Gastroesophageal sphincter (tissue), 4 donors: ENCODE measurements at regions not wholly inside any gene's neighbourhood (a gene's known extent, or its start where the extent isn't known, plus 50 kb on each side); places are given as distances from the start of the nearest gene placed in this dataset.
"Not testable (repeated sequence)": the region's sequence is repeated elsewhere in the genome, so short reads cannot be mapped to it uniquely, and the experiment has no call there.

Experiments
- ATAC-seq: fragments of 150-250 bp; one replicate; pipeline ENCODE4 v1.9.1; 2016; ENCODE audit warnings: mild to moderate bottlenecking, moderate library complexity
- H3K27ac ChIP-seq, 4 donors: fragments of 200-600 bp; sonication (generic) in 3 of 4; 1 replicate in 3 of 4; 2 replicates in 1 of 4; pipeline ENCODE4 v1.5.1; 2016 to 2019
- H3K27me3 ChIP-seq: fragments of 200-600 bp; sonication (generic); one replicate; pipeline ENCODE4 v1.5.1; 2019
- H3K36me3 ChIP-seq, 2 donors: fragments of 200-600 bp; sonication (generic); one replicate each; pipeline ENCODE4 v1.5.1; 2019; ENCODE audit warnings: control low read depth in 1 of 2
- H3K4me1 ChIP-seq, 3 donors: fragments of 200-600 bp; sonication (generic); 1 replicate in 2 of 3; 2 replicates in 1 of 3; pipeline ENCODE4 v1.5.1; 2016 to 2019; ENCODE audit warnings: control low read depth in 2 of 3
- H3K4me3 ChIP-seq, 2 donors: fragments of 200-600 bp; sonication (generic); one replicate each; pipeline ENCODE4 v1.5.1; 2019; ENCODE audit warnings: mild to moderate bottlenecking in 1 of 2, moderate library complexity in 1 of 2
- H3K9me3 ChIP-seq, 3 donors: fragments of 200-600 bp; sonication (generic); one replicate each; pipeline ENCODE4 v1.5.1; 2017 to 2019; ENCODE audit warnings: control low read depth in 2 of 3
- EP300 ChIP-seq: sonication (generic); formaldehyde crosslinking; IDR thresholded peaks from one replicate; pipeline ENCODE4 v1.6.1; 2017; ENCODE audit warnings: antibody characterized with exemption, mild to moderate bottlenecking
- POLR2A ChIP-seq, 2 donors: fragments of 450-650 bp; IDR thresholded peaks; one replicate each; pipeline ENCODE4 v1.6.1; 2017; ENCODE audit warnings: antibody characterized with exemption in 2 of 2, mild to moderate bottlenecking in 2 of 2, moderate library complexity in 1 of 2
- POLR2AphosphoS5 ChIP-seq: sonication (generic); formaldehyde crosslinking; IDR thresholded peaks from one replicate; pipeline ENCODE4 v1.6.1; 2017; ENCODE audit warnings: antibody characterized with exemption
- WGBS, 2 donors: methylation state at CpG; one replicate each; pipeline ENCODE4 v1.1.5; 2018; ENCODE audit warnings: low coverage in 1 of 2; 5-methylcytosine and 5-hydroxymethylcytosine counted together
- TF ChIP-seq, protein P1 (sequence below), 4 experiments: fragments of 200-600 bp in 2 of 4; fragments of 450-650 bp in 2 of 4; sonication (generic) in 1 of 4; IDR thresholded peaks; one replicate each; pipeline ENCODE4 v1.5.1; 2017 to 2019; ENCODE audit warnings: antibody characterized with exemption in 4 of 4, mild to moderate bottlenecking in 2 of 4, moderate library complexity in 2 of 4

DNA sequence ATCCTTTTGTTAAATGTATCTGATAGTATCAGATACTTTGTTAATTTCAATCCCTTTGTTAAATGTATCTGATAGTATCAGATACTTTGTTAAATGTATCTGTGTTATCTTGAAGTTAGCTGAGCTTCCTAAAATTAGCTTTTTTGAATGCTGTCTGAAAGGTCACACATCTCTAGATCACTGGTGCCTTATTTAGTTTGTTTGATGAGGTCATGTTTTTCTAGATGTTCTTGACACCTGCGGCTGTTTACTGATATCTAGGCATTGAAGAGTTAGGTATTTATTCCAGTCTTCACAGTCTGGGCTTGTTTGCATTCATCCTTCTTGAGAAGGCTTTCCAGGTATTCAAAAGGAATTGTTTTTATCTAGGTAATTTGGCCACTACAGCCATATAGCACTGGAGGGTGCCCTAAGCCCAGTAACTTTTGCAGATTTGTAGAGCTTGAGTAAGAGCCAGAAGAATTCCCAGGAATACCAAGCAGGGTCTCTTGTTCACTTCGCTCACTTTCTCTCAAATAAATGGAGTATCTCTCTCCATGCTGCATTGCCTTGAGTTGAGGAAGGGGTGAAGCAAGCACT, 435.4 kb upstream of the GRAMD2B start:
- TF ChIP-seq POLR2A (IDR thresholded peaks at IDR 0.05) (no peak), POLR2AphosphoS5 (no peak), EP300 (no peak)
- TF ChIP-seq, protein P1, sequence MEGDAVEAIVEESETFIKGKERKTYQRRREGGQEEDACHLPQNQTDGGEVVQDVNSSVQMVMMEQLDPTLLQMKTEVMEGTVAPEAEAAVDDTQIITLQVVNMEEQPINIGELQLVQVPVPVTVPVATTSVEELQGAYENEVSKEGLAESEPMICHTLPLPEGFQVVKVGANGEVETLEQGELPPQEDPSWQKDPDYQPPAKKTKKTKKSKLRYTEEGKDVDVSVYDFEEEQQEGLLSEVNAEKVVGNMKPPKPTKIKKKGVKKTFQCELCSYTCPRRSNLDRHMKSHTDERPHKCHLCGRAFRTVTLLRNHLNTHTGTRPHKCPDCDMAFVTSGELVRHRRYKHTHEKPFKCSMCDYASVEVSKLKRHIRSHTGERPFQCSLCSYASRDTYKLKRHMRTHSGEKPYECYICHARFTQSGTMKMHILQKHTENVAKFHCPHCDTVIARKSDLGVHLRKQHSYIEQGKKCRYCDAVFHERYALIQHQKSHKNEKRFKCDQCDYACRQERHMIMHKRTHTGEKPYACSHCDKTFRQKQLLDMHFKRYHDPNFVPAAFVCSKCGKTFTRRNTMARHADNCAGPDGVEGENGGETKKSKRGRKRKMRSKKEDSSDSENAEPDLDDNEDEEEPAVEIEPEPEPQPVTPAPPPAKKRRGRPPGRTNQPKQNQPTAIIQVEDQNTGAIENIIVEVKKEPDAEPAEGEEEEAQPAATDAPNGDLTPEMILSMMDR (IDR thresholded peaks at IDR 0.05), result no peak
- 93 to 94% methylated on average over 2 of the region's 2 CpGs for WGBS, 2 donors
- no peak for ATAC-seq

DNA sequence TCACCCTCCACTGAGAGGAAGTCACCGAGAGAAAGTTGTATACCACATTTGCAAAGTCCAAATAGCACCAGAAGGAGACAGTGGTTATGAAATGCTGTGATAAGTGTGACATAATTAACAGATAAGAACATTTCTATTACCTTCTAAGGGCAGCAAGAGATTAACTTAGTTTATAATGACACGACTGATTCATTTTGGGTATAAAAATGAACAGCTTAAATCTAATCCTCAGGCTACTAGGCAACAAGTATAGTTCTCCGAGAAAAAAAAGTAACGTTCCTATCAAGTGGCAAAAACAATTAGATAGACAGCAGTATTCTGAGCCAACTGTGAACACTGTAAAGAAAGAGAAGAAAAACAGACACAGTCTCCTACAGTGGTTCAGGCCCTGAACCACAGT, 431.2 kb upstream of the GRAMD2B start:
- 22 to 33% methylated on average over 4 of the region's 4 CpGs for WGBS, 2 donors
- no peak for ATAC-seq
- Histone ChIP-seq H3K4me1 (no peaks in the 10 kb centered on the region), H3K4me3 (no peak overlapping the region), H3K27me3 (no peaks in the 10 kb centered on the region), H3K36me3 (no peaks in the 10 kb centered on the region), H3K9me3 (no peaks in the 10 kb centered on the region), H3K27ac (no peak overlapping the region)
- TF ChIP-seq POLR2AphosphoS5, result no peak
- TF ChIP-seq, protein P1 (IDR thresholded peaks at IDR 0.05), result no peak
- TF ChIP-seq POLR2A (IDR thresholded peaks at IDR 0.05), result no peak
- TF ChIP-seq EP300, result no peak

More for the DNA sequence above, 435.4 kb upstream of the GRAMD2B start:
- Histone ChIP-seq H3K9me3 (no peaks in the 10 kb centered on the region), H3K36me3 (no peaks in the 10 kb centered on the region), H3K27ac (no peak overlapping the region), H3K4me1 (no peaks in the 10 kb centered on the region), H3K4me3 (no peak overlapping the region), H3K27me3 (no peaks in the 10 kb centered on the region)

DNA sequence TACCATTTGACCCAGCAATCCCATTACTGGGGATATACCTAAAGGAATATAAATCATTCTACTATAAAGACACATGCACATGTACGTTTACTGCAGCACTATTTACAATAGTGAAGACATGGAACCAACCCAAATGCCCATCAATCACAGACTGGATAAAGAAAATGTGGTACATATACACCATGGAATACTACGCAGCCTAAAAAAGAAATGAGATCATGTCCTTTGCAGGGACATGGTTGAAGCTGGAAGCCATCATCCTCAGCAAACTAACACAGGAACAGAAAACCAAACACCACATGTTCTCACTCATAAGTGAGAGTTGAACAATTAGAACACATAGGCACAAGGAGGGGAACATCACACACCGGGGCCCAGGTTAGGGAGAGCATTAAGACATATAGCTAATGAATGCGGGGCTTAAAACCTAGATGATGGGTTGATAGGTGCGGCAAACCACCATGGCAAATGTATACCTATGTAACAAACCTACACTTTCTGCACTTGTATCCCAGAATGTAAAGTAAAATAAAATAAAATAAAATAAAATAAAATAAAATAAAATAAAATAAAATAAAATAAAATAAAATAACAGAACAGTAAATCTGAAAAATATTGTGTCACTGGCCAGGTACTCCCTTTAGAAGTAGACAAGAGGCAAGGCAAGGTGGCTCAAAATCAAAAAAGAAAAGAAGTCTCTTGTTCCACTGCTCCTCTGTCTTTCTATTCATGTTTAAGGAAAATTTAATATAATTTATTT, 423.8 kb upstream of the GRAMD2B start:
- H3K36me3 ChIP-seq, H3K27me3 ChIP-seq, ATAC-seq, H3K4me3 ChIP-seq, H3K9me3 ChIP-seq, H3K27ac ChIP-seq: not testable (repeated sequence)
- 96 to 100% methylated on average over 3 to 5 of the region's 5 CpGs for WGBS, 2 donors
- peaks cover 10 to 26% (median 10%) of the 10 kb centered on the region in 3 donors for H3K4me1 ChIP-seq

DNA sequence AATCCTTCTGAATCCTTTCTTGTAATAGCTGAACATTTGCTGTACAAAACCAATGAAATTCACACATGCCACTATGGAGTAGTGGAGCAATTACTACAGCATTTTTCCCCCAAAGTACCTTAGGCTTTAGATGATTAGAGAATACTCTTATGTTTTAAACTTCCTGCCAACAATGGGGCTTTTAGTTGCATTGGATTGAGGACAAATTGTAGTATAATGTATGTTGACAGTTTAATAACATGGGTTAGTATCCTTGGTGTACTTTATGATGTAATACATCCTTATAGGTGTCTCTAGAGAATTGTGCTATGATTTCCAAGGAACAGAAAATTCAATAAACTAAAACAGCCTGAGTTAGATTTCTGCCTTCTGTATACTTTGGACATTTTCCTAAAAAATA, 422.7 kb upstream of the GRAMD2B start:
- TF ChIP-seq POLR2A (IDR thresholded peaks at IDR 0.05), result no peak
- TF ChIP-seq POLR2AphosphoS5, result no peak
- TF ChIP-seq EP300, result no peak
- TF ChIP-seq, protein P1 (IDR thresholded peaks at IDR 0.05), result no peak
- no peak for ATAC-seq
- Histone ChIP-seq H3K9me3 (no peaks in the 10 kb centered on the region), H3K27ac (no peak overlapping the region), H3K4me1 (peaks cover 10 to 33% (median 10%) of the 10 kb centered on the region in 3 donors), H3K36me3 (no peaks in the 10 kb centered on the region), H3K27me3 (no peaks in the 10 kb centered on the region), H3K4me3 (no peak overlapping the region)

DNA sequence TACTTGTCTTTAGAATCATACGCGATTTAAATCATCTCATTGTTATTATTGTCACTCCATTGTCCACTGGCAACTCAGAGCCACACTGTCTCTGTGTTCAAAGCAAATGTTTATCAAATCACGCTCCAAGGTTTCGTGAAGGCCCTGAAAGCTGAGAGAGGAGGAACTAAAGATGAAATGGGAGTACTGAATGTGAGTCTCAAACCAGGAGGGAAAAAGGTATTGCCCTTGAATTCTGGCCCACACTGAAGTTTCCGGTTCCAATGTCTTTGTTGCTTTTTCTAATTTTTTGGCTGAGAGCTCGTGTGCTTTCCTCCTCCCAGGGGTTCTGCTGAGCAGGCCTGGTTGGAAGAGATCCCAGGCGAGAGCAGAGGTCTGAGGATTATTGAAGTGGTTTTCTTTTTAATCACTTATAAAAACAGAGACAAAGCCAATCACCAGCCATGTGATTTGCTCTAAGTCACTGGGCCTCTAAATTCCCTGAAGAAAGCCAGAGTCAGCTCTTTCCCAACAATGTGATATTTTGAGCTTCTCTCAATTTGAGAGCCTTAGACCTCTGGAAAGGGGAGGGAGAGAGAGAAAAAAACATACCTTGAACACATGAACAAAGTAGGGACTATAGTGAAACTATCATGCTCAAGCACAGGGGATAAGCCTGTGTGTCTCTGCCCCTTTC, 420.8 kb upstream of the GRAMD2B start:
- no peaks in the 10 kb centered on the region for H3K36me3 ChIP-seq
- peak; percentile 83 for ATAC-seq
- WGBS, 2 donors, result 15 to 23% methylated on average over 7 of the region's 7 CpGs
- TF ChIP-seq POLR2A (IDR thresholded peaks at IDR 0.05) (no peak), POLR2AphosphoS5 (peak; percentile 45)
- no peak overlapping the region for H3K4me3 ChIP-seq
- H3K27ac ChIP-seq, result peak overlapping the region; percentile 54 to 70 (median 63)
- H3K9me3 ChIP-seq, result no peaks in the 10 kb centered on the region
- H3K4me1 ChIP-seq, result peaks cover 10 to 33% (median 10%) of the 10 kb centered on the region in 3 donors
- no peaks in the 10 kb centered on the region for H3K27me3 ChIP-seq

DNA sequence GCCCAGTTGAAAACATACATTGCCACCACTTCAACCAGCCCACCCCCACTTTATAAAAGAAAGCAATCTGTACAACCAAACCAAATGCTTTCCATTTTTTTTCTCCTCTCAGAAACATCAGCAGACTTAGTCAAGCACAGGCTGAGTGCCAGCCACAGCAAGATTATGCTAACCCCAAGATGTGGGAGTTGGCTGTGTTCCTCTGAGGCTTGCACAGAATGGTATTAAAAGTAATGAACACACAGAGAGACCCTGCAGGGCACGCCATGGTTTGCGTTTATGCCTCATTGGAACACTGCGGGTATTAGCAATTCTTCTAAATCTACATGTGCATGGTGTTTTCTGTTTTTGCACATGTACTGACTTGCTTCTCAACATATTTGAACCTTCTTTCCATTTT, 419.9 kb upstream of the GRAMD2B start:
- peak overlapping the region in 3 of 4 donors; percentile 54 to 70 (median 65) for H3K27ac ChIP-seq
- no peak overlapping the region for H3K4me3 ChIP-seq
- peaks cover 10 to 33% (median 10%) of the 10 kb centered on the region in 3 donors for H3K4me1 ChIP-seq
- H3K9me3 ChIP-seq, result no peaks in the 10 kb centered on the region
- ATAC-seq, result no peak
- H3K36me3 ChIP-seq, result no peaks in the 10 kb centered on the region
- 42 to 43% methylated on average over 3 of the region's 3 CpGs for WGBS, 2 donors
- no peaks in the 10 kb centered on the region for H3K27me3 ChIP-seq
- TF ChIP-seq, protein P1 (IDR thresholded peaks at IDR 0.05), result no peak
- TF ChIP-seq EP300, result no peak
- TF ChIP-seq POLR2AphosphoS5, result no peak
- TF ChIP-seq POLR2A (IDR thresholded peaks at IDR 0.05), result no peak
